ENCODE measurements at regions not wholly inside any gene's neighbourhood (a gene's known extent, or its start where the extent isn't known, plus 50 kb on each side); places are given as distances from the start of the nearest gene placed in this dataset.

DNA sequence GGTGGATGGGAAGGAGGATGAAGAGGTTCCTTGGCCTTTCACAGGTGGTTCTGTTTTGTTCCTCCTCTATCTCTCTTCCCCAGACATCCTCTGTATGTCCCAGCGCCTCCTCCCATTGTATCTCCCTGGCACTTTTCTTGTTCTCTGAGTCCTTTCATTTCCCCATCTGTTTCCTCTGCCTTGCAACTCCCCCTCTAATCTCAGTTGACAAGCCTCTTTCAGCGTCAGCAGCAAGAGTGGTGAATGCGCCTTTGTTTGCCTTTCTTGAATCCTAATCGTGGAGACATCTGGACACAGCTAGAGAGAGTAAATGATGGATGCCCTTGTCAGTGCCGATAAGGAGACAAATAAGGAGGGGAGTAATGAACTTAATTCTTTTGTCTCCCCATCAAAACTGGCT, 167.0 kb downstream of the NDUFA10 start:
- TF ChIP-seq, protein P1, sequence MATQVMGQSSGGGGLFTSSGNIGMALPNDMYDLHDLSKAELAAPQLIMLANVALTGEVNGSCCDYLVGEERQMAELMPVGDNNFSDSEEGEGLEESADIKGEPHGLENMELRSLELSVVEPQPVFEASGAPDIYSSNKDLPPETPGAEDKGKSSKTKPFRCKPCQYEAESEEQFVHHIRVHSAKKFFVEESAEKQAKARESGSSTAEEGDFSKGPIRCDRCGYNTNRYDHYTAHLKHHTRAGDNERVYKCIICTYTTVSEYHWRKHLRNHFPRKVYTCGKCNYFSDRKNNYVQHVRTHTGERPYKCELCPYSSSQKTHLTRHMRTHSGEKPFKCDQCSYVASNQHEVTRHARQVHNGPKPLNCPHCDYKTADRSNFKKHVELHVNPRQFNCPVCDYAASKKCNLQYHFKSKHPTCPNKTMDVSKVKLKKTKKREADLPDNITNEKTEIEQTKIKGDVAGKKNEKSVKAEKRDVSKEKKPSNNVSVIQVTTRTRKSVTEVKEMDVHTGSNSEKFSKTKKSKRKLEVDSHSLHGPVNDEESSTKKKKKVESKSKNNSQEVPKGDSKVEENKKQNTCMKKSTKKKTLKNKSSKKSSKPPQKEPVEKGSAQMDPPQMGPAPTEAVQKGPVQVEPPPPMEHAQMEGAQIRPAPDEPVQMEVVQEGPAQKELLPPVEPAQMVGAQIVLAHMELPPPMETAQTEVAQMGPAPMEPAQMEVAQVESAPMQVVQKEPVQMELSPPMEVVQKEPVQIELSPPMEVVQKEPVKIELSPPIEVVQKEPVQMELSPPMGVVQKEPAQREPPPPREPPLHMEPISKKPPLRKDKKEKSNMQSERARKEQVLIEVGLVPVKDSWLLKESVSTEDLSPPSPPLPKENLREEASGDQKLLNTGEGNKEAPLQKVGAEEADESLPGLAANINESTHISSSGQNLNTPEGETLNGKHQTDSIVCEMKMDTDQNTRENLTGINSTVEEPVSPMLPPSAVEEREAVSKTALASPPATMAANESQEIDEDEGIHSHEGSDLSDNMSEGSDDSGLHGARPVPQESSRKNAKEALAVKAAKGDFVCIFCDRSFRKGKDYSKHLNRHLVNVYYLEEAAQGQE (IDR thresholded peaks at IDR 0.05; ENCODE audit: insufficient read depth in 1 of 2, low read depth in 2 of 2, low read length in 2 of 2) = no peak

DNA sequence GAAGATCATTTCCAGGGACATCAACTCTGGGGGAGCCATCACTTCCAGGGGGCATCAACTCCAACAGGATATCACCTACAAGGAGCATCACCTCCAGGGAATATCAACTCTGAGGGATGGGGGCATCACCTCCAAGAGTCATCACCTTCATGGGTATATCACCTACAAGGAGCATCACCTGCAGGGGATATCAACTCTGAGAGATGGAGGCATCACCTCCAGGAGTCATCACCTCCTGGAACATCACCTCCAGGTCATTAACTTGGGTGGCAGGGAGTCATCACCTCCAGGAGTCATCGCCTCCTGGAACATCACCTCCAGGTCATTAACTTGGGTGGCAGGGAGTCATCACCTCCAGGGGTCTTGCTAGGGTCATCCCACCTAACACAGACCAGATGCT, 167.6 kb downstream of the NDUFA10 start:
- TF ChIP-seq, protein P1 (IDR thresholded peaks at IDR 0.05; ENCODE audit: insufficient read depth in 1 of 2, low read depth in 2 of 2, low read length in 2 of 2) = no peak
- TF ChIP-seq FOXP2 (optimal IDR thresholded peaks at IDR 0.05; ENCODE audit: borderline replicate concordance, extremely low read depth, extremely low read length, insufficient read depth) = no peak
- no peak for TF ChIP-seq POLR2AphosphoS5 (IDR thresholded peaks at IDR 0.05; ENCODE audit: low read depth, low read length)
- TF ChIP-seq SIN3A (IDR thresholded peaks at IDR 0.05; ENCODE audit: borderline replicate concordance, insufficient read depth, low read length) = no peak
- no peak for TF ChIP-seq TAF1 (IDR thresholded peaks at IDR 0.05; ENCODE audit: borderline replicate concordance, insufficient read depth, low read length)

DNA sequence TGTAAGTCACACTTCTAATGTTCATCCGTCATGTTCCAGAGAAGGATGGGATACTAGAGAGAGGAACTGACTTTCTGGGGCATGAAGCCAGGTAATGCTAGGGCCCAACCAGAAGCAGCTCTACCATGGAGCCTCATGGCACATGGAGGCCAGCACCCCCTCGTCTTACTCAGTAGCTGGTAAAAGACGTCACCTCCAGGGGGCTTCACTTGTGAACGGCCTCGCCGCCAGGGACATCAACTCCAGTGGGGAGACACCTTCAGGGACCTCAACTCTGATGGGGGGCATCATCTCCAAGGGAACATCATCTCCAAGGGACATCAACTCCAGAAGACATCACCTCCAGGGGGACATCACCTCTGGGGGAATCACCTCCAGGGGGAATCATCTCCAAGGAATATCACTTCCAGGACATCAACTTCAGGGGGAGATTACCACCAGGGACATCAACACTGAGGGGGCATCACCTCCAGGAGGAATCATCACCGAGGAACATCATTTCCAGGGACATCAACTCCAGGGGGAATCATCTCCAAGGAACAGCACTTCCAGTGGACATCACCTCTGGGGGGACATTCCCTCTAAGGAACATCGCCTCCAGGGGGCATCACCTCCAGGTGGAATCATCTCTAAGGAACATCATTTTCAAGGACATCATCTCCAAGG, 168.4 kb downstream of the NDUFA10 start:
- TF ChIP-seq TAF1 (IDR thresholded peaks at IDR 0.05; ENCODE audit: borderline replicate concordance, insufficient read depth, low read length) (no peak), SIN3A (IDR thresholded peaks at IDR 0.05; ENCODE audit: borderline replicate concordance, insufficient read depth, low read length) (no peak), FOXP2 (optimal IDR thresholded peaks at IDR 0.05; ENCODE audit: borderline replicate concordance, extremely low read depth, extremely low read length, insufficient read depth) (no peak), POLR2AphosphoS5 (IDR thresholded peaks at IDR 0.05; ENCODE audit: low read depth, low read length) (no peak)
- TF ChIP-seq, protein P1 (IDR thresholded peaks at IDR 0.05; ENCODE audit: insufficient read depth in 1 of 2, low read depth in 2 of 2, low read length in 2 of 2) = no peak

DNA sequence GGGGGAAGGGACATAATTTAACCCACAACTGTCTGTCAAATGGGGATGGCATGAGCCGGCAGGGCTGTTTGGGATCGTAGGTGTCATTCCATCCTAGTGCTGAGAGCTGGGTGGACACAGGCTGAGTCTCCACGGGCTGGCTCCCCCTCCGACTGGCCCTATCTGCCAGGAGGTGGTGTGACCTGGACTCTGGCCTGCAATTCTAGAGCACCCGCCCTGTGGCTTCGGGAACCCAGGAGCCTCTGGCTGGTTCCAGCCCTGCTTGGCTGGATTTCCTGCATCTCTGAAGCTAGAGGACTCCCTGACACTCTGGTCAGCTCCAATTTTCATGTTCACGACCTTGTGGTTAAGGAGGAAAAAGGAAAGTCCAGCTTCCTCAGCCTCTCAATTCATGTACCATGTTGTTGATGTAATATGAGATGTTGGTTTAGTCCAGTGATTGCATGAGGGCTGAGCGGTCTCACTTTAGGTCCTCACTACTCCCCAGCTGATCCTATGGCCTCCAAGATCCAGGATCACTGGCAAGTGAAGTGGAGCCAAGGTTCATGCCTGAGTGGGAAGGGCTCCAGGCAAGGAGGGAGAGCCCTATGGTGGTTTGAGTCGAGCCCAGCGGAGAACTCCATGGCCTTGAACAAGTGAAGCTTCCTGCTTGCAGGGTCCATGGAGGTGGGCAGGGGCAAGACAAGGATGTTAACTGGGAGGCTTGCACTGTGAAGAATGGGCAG, 169.1 kb downstream of the NDUFA10 start:
- no peak for TF ChIP-seq TAF1 (IDR thresholded peaks at IDR 0.05; ENCODE audit: borderline replicate concordance, insufficient read depth, low read length)
- TF ChIP-seq FOXP2 (optimal IDR thresholded peaks at IDR 0.05; ENCODE audit: borderline replicate concordance, extremely low read depth, extremely low read length, insufficient read depth) = no peak

DNA sequence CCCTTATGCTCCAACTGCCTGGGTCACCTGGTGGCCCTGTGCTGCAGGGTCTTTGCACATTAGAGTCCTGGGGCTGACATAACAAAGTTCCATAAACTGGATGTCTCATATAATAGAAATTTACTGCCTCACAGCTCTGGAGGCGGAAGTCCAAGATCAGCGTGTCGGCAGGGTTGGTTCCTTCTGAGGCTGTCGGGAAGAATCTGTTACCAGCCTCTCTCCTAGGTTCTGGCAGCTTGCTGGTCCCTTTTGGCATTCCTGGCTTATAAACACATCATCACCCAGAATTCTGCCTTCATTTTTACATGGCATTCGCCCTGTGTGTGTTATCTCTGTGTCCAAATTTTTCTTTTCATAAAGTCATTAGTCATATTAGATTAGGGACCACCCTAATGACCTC, 170.5 kb downstream of the NDUFA10 start:
- no peak for TF ChIP-seq FOXP2 (optimal IDR thresholded peaks at IDR 0.05; ENCODE audit: borderline replicate concordance, extremely low read depth, extremely low read length, insufficient read depth)
- TF ChIP-seq, protein P1 (IDR thresholded peaks at IDR 0.05; ENCODE audit: insufficient read depth in 1 of 2, low read depth in 2 of 2, low read length in 2 of 2) = no peak
